ENCODE measurements at regions not wholly inside any gene's neighbourhood (a gene's known extent, or its start where the extent isn't known, plus 50 kb on each side); places are given as distances from the start of the nearest gene placed in this dataset.

GRCh38 chrX:40188573-40189417, 91.0 kb upstream of the BCOR start:
- peaks cover 16% of the 10 kb centered on the region for H3K9me3 Mint-ChIP-seq (ENCODE audit: low read depth)
- H3K36me3 Mint-ChIP-seq (ENCODE audit: insufficient read depth) = peaks cover 1% of the 10 kb centered on the region
- H3K27ac Mint-ChIP-seq = no peak overlapping the region
- DNase-seq (ENCODE audit: low spot score, unreplicated experiment) = no peak
- TF ChIP-seq CTCF (IDR thresholded peaks at IDR 0.05; ENCODE audit: unreplicated experiment) = no peak
- H3K4me1 Mint-ChIP-seq (ENCODE audit: low read depth) = no peaks in the 10 kb centered on the region
- no peak overlapping the region for H3K4me3 Mint-ChIP-seq (ENCODE audit: low read depth)
- peaks cover 4% of the 10 kb centered on the region for H3K27me3 Mint-ChIP-seq

GRCh38 chrX:40184968-40185367, 87.2 kb upstream of the BCOR start:
- no peak for DNase-seq (ENCODE audit: low spot score, unreplicated experiment)
- no peak overlapping the region for H3K27ac Mint-ChIP-seq
- peaks cover 1% of the 10 kb centered on the region for H3K36me3 Mint-ChIP-seq (ENCODE audit: insufficient read depth)
- peaks cover 4% of the 10 kb centered on the region for H3K27me3 Mint-ChIP-seq
- H3K4me1 Mint-ChIP-seq (ENCODE audit: low read depth) = no peaks in the 10 kb centered on the region
- no peak for TF ChIP-seq CTCF (IDR thresholded peaks at IDR 0.05; ENCODE audit: unreplicated experiment)
- H3K4me3 Mint-ChIP-seq (ENCODE audit: low read depth) = no peak overlapping the region
- peaks cover 18% of the 10 kb centered on the region for H3K9me3 Mint-ChIP-seq (ENCODE audit: low read depth)

GRCh38 chrX:40182615-40183014, 84.9 kb upstream of the BCOR start:
- H3K36me3 Mint-ChIP-seq (ENCODE audit: insufficient read depth) = peaks cover 1% of the 10 kb centered on the region

GRCh38 chrX:40182095-40182494, 84.3 kb upstream of the BCOR start:
- Mint-ChIP-seq H3K4me1 (ENCODE audit: low read depth) (peaks cover 2% of the 10 kb centered on the region), H3K27ac (no peak overlapping the region), H3K9me3 (ENCODE audit: low read depth) (peaks cover 17% of the 10 kb centered on the region), H3K27me3 (no peaks in the 10 kb centered on the region), H3K4me3 (ENCODE audit: low read depth) (no peak overlapping the region), H3K36me3 (ENCODE audit: insufficient read depth) (peaks cover 1% of the 10 kb centered on the region)
- DNase-seq (ENCODE audit: low spot score, unreplicated experiment) = no peak
- TF ChIP-seq CTCF (IDR thresholded peaks at IDR 0.05; ENCODE audit: unreplicated experiment) = no peak

More at GRCh38 chrX:40182615-40183014, 84.9 kb upstream of the BCOR start:
- H3K27me3 Mint-ChIP-seq = no peaks in the 10 kb centered on the region
- H3K27ac Mint-ChIP-seq = no peak overlapping the region
- no peaks in the 10 kb centered on the region for H3K4me1 Mint-ChIP-seq (ENCODE audit: low read depth)
- no peak for DNase-seq (ENCODE audit: low spot score, unreplicated experiment)
- no peak overlapping the region for H3K4me3 Mint-ChIP-seq (ENCODE audit: low read depth)
- H3K9me3 Mint-ChIP-seq (ENCODE audit: low read depth) = peaks cover 17% of the 10 kb centered on the region
- TF ChIP-seq CTCF (IDR thresholded peaks at IDR 0.05; ENCODE audit: unreplicated experiment) = no peak

- no peak for DNase-seq (ENCODE audit: low spot score, unreplicated experiment)
- H3K9me3 Mint-ChIP-seq (ENCODE audit: low read depth) = peaks cover 9% of the 10 kb centered on the region
- no peaks in the 10 kb centered on the region for H3K27me3 Mint-ChIP-seq
- no peaks in the 10 kb centered on the region for H3K36me3 Mint-ChIP-seq (ENCODE audit: insufficient read depth)
- H3K27ac Mint-ChIP-seq = no peak overlapping the region
- peaks cover 7% of the 10 kb centered on the region for H3K4me1 Mint-ChIP-seq (ENCODE audit: low read depth)
- TF ChIP-seq CTCF (IDR thresholded peaks at IDR 0.05; ENCODE audit: unreplicated experiment) = no peak
- H3K4me3 Mint-ChIP-seq (ENCODE audit: low read depth) = no peak overlapping the region
Observed at GRCh38 chrX:40179283-40179682, 81.5 kb upstream of the BCOR start.

Data from progenitor cell of endocrine pancreas (in vitro differentiated cells).